ENCODE measurements at regions not wholly inside any gene's neighbourhood (a gene's known extent, or its start where the extent isn't known, plus 50 kb on each side); places are given as distances from the start of the nearest gene placed in this dataset.

GRCh38 chr6:40845553-40845952 is 193.5 kb downstream of the UNC5CL start:
- DNase-seq (ENCODE audit: low read depth): peak; percentile 6

GRCh38 chr6:40844246-40844645 is 194.8 kb downstream of the UNC5CL start:
- no peak for DNase-seq (ENCODE audit: low read depth)

GRCh38 chr6:40841721-40842120 is 197.3 kb downstream of the UNC5CL start:
- no peak for DNase-seq (ENCODE audit: low read depth)

DNA sequence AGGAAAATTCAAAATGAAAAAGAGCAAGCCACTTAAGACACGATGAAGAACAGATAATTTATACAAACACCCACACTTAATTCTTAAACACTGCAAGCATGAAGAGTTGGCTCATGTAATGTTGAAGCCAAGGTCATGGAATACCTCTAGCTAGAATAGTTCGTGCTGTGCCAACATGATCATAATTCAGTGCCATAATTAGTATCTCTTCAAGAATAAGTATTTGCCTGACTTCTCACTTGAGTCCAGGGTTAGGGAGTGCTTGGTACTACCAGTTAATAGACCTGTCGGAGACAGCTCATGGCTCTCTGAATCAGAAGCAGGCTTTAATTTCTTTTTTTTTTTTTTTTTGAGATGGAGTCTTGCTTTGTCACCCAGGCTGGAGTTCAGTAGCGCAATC is 206.3 kb downstream of the UNC5CL start:
- DNase-seq (ENCODE audit: low read depth): no peak

- no peak for DNase-seq (ENCODE audit: low read depth)
These were observed 207.6 kb downstream of the UNC5CL start for GRCh38 chr6:40831381-40831780.

DNA sequence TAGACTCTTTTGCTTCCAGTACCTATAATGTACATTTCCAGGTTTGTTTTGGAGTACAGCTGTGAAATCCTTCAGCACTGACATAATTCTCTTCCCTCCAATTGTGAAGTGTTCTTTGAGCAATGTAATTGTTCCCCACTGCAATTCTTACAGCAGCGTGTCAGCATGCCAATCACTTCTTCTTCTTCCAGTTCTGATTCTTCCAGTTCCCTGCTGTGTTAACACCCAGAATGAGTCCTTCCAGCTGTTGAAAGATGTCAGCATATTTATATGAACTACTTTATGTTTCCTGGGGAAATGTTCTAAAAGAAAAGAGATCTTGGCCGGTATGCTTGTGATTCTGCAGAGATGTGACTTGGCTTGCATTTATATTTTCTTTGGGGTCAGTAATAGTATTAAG is 213.9 kb downstream of the UNC5CL start:
- DNase-seq (ENCODE audit: low read depth): peak; percentile 11

DNA sequence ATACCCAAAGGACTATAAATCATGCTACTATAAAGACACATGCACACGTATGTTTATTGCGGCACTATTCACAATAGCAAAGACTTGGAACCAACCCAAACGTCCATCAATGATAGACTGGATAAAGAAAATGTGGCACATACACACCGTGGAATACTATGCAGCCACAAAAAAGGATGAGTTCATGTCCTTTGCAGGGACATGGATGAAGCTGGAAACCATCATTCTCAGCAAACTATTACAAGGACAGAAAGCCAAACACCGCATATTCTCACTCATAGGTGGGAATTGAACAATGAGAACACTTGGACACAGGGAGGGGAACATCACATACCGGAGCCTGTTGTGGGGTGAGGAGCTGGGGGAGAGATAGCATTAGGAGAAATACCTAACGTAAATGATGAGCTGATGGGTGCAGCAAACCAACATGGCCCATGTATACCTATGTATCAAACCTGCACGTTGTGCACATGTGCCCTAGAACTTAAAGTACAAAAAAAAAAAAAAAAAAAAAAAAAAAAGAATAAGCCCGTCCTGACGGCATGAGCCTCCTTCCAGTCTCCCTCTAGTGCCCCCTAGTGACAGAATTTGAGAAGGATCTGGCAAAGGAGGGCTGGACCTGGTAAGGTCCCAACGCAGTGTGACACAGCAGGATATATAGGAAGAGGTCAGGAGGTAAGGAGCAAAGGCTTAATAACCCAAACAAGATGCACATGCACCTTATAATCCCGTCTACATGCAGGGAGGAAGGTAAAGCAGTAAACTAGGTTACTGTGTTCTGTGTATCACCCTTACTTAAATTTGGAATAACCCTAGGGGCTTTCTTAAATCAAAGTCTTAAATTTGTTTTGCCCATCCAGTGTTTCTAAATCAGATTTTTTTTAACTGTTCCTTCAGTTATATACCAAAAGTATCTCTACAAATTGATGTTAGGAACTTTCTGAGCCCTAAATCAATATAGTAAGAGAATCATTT is 214.8 kb downstream of the UNC5CL start:
- peak; percentile 28 for DNase-seq (ENCODE audit: low read depth)

- DNase-seq (ENCODE audit: low read depth): no peak
These were observed 216.4 kb downstream of the UNC5CL start for GRCh38 chr6:40822619-40823018.

DNA sequence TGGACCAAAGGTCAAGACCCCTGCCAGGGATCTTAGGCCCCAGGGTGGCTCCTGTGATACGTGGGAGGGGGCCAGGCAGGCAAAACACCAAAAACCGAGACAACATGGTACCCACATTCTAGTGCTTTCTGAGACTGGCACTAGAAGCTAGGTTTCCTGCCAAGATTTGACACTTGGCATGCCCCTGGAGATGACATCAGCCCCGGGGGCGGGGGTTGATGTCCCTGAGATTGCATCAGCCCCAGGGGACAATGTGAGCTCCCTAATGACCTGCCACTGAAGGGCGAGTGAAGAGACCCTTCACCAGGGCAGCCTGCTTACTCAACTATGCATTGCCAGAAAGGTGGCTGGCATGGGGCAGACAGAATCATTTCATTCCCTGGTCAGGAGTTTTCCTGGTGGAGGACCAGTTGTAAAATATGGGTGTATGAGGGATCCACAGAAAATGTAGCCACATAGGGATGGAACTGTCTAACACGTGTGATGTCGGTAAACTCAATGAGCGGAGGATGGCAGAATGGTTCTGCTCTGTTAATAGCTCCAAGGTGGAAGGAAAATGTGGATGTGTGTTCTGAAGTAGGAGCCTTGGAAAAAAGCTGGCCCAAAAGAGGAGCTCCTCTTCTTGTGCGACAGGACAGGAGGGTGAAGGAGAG is 219.7 kb downstream of the UNC5CL start:
- no peak for DNase-seq (ENCODE audit: low read depth)

DNA sequence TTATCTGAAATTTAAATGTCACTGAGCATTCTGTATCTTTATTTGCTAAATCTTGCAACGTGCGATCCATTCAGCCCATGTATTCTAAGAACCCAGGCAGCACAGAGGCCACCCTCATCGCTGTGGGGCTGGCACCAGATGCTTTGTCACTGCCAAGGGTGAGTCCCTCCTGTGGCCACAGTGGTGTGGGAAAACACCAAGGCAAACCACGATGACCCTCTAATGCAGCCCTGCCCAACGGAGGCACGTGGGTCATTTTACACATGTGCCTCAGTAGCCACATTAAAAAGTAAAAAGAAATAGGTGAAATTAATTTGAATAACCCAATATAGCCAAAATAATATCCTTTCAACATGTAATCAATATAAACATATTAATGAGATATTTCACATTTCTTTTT is 221.7 kb downstream of the UNC5CL start:
- no peak for DNase-seq (ENCODE audit: low read depth)

DNA sequence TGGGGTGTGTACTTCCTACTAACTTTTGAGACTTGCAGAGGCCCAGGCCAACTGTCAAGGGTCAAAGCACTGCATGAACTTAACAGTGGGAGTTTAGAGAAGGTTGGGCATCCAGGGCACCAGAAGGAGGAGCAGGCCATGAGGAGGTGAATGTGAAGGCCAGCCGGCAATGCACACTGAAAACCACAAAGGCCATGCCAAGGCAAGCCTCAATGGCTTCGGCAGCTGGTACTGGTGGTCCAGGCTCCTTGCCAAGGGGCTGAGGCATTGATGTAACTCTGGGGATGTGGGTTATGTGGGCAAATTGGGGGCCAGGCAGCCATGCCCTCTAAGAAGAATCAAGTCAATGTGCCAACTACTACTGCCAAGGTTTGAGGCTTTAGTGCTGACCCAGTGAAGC is 222.4 kb downstream of the UNC5CL start:
- no peak for DNase-seq (ENCODE audit: low read depth)

GRCh38 chr6:40815731-40816130 is 223.3 kb downstream of the UNC5CL start:
- no peak for DNase-seq (ENCODE audit: low read depth)

DNA sequence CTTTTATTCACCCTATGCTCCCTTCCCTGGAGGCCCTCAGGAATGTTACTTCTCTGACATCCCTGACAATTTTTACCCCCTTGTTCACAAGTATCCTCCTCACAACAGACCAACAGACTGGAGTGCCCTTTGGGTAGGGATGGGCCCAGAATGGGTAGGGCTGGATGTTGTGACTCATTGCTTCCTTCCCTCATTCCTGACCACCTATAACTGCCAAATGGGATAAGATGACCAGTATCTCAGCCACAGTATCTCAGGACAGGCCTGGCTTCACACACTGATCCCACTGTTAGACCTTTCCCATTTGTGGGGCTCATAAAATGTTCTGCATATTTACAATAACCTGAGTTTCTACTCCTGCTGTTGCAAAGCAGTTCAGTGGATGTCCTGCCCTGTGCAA is 223.0 kb upstream of the LRFN2 start:
- no peak for DNase-seq (ENCODE audit: low read depth)

DNA sequence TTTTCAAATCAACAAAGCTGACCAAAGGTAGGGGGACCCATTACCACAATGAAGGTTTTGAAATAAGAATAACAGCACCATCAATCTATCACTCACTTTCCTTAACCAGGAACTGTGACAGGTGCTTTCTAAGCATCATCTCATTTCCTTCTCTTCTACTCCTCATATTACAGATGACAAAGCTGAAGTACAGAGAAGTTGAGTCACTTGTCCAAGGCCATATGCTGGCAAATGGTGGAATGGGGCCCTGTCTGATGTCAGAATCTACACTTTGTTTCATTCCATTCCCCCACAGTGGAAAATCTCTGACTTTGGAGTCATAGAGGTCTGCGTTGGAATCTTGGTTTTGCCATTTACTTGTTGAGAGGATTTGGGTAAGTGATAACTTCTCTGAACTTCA is 222.5 kb upstream of the LRFN2 start:
- no peak for DNase-seq (ENCODE audit: low read depth)

DNA sequence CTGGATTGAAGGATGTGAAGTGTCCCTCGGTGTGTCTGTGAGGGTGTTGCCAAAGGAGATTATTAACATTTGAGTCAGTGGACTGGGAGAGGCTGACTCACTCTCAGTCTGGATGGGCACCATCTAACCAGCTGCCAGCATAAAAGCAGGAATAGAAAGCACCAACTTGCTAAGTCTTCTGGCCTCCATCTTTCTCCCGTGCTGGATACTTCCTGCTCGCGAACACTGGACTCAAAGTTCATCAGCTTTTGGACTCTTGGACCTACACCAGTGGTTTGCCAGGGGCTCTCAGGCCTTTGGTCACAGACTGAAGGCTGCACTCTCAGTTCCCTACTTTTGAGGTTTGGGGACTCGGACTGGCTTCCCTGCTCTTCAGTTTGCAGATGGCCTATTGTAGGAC is 220.3 kb upstream of the LRFN2 start:
- DNase-seq (ENCODE audit: low read depth): no peak

- no peak for DNase-seq (ENCODE audit: low read depth)
These were observed 219.2 kb upstream of the LRFN2 start for GRCh38 chr6:40806256-40806864.

GRCh38 chr6:40805336-40805735 is 218.2 kb upstream of the LRFN2 start:
- DNase-seq (ENCODE audit: low read depth): no peak

DNA sequence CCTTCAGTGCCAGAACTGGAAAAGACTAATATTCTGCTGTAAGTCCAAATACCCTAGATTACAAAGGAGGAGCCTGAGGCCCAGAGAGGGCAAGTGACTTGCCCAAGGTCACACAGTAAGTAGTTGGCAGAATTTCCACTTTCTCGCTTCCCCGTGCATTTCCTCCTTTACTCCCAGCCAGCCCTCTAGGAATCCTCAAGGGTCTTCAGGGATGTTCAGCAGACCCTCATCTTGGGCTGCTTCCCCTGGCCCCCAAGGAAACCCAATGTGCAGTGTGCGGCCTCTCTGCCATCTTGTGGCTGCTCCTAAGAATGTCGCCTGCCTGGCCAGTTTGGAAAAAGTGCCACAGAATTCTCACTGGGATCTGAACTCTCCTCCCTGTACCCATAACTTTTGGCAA is 217.7 kb upstream of the LRFN2 start:
- DNase-seq (ENCODE audit: low read depth): no peak

DNA sequence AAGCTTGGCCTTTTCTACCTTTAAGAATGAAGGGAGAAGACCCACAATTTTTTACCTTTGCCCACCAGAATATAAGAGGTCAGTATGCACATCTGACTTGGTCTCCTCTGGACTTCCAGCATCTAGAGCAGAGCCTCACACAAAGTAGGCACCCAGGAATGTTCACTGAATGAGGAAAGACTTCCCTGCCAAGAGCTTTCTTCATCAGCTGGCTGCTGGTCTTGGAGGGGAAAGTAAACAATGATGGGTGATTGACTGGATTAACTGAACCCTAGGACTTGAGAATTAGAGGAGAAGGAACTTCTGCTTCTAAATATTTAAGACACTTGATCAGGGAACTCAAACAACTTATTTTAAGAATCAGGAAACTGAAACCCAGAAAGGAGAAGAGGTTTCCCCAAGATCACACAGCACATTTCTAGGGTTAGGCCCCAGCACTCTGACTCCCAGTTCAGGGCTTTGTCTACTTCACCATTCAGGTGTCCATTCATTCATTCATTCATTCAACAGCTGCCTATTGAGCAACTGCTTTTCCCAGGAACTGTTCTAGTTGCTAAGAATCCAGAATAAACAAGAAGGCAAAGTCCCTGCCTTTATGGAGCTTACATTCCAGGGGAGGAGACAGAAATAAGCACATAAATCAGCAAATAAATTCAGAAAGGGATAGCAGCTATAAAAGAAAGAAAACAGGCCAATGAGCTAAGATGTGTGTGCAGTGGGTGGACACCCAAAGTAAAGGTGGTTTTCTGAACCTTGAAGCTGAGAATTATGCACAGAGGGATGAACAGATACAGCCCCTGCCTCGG is 216.9 kb upstream of the LRFN2 start:
- DNase-seq (ENCODE audit: low read depth): no peak

DNA sequence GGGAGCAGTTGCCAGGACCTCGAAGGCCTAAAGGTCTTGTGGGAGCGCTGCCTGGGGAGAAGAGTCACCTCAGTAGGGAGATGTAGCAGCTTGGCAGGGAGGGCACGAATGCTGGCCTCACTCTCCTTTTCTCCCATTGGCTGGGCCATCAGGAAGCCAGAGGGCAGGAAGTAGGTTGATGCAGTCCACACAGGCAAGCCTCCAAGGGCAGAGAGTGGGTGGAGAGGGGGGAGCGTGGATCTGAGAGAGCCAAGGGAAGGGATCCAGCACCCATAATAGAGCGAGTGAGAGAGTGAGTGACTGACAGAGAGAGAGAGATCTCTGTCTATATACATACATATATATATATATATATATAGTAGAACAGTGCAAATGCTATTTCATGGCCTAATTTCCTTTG is 215.3 kb upstream of the LRFN2 start:
- DNase-seq (ENCODE audit: low read depth): no peak

DNA sequence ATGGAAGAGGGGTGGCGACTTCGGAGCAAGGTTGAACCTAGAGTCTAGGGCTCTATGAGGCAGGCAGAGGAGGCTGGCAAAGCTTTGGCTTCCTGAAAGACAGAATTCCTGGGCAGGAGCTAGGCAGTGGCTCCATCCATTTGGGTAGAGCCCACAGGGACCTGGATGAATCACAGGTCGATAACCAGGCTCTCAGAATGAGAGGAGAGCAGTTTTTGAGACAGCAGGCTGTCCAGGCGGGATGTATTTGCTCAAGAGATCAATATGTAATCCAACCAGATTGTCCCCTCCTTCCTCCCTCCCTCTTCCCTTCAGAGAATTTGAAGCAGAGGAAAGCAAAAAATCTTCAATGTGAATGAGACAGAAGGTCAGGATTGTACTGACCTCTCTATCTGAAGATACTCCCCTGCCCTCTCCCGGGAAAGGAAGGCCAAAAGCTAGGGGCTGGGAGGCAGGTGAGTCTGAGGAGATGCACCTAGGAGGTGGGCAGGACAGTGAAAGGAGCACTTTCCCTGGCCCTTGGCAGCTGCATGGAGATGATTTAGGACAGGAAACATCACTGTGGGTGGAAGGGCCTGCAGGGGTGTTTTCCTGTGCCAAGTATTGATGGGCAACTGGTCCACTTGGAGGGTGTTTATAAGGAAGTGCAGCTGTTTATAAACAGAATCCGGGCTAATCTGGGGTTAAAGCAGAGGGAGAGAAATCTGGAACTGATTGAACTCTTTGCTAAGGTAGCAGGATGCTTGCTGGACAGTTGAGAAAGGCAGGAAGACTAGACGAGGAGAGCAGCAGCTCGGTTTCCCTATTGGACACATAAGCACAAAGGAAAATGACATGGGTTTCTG is 212.4 kb upstream of the LRFN2 start:
- DNase-seq (ENCODE audit: low read depth): no peak

Measured in forelimb muscle (tissue), 1 donor.